ENCODE measurements at regions not wholly inside any gene's neighbourhood (a gene's known extent, or its start where the extent isn't known, plus 50 kb on each side); places are given as distances from the start of the nearest gene placed in this dataset.

GRCh38 chr5:102130890-102131289 is 165.2 kb downstream of the SLCO4C1 start:
- no peak overlapping the region for H3K56ac ChIP-seq (ENCODE audit: low read length)
- no peaks in the 10 kb centered on the region for H3K27me3 ChIP-seq (ENCODE audit: insufficient read depth, low read length, poor library complexity)
- no peak overlapping the region for H3K18ac ChIP-seq (ENCODE audit: low read length)
- H4K8ac ChIP-seq (ENCODE audit: low read depth, low read length): no peak overlapping the region
- no peak overlapping the region for H3K4ac ChIP-seq (ENCODE audit: low read depth, low read length)
- no peak for DNase-seq
- 100% methylated on average over 1 of the region's 3 CpGs for WGBS (ENCODE audit: extremely low coverage, insufficient coverage, low lambda C conversion rate)
- H2BK120ac ChIP-seq (ENCODE audit: low read depth, low read length): no peak overlapping the region
- no peak overlapping the region for H2BK15ac ChIP-seq (replicated peaks; ENCODE audit: low read depth)
- H4K5ac ChIP-seq (ENCODE audit: low read length): no peak overlapping the region
- H3K9ac ChIP-seq (ENCODE audit: low read length): no peak overlapping the region
- H3K79me2 ChIP-seq (ENCODE audit: control insufficient read depth, insufficient read depth, low read length): no peaks in the 10 kb centered on the region
- H3K23ac ChIP-seq (ENCODE audit: low read length): no peak overlapping the region
- H3K4me1 ChIP-seq (ENCODE audit: control insufficient read depth, low read depth, low read length): no peaks in the 10 kb centered on the region
- no peak overlapping the region for H3K27ac ChIP-seq (ENCODE audit: low read depth, low read length)
- no peak overlapping the region for H3K4me2 ChIP-seq (ENCODE audit: low read length)
- no peak overlapping the region for H2AK5ac ChIP-seq (ENCODE audit: low read length)
- no peaks in the 10 kb centered on the region for H3K79me1 ChIP-seq (ENCODE audit: low read length)
- H3K36me3 ChIP-seq (ENCODE audit: control insufficient read depth, insufficient read depth, low read length): no peaks in the 10 kb centered on the region
- H2BK5ac ChIP-seq (ENCODE audit: low read length): no peak overlapping the region
- H3K4me3 ChIP-seq (ENCODE audit: low read length): no peak overlapping the region

GRCh38 chr5:102130386-102130785 is 165.7 kb downstream of the SLCO4C1 start:
- Histone ChIP-seq H2BK120ac (ENCODE audit: low read depth, low read length) (no peak overlapping the region), H4K5ac (ENCODE audit: low read length) (no peak overlapping the region), H3K4me3 (ENCODE audit: low read length) (no peak overlapping the region), H3K23ac (ENCODE audit: low read length) (no peak overlapping the region), H3K9ac (ENCODE audit: low read length) (no peak overlapping the region), H2AK5ac (ENCODE audit: low read length) (no peak overlapping the region), H3K27me3 (ENCODE audit: insufficient read depth, low read length, poor library complexity) (no peaks in the 10 kb centered on the region), H3K27ac (ENCODE audit: low read depth, low read length) (no peak overlapping the region), H2BK5ac (ENCODE audit: low read length) (no peak overlapping the region), H3K36me3 (ENCODE audit: control insufficient read depth, insufficient read depth, low read length) (no peaks in the 10 kb centered on the region), H4K8ac (ENCODE audit: low read depth, low read length) (no peak overlapping the region), H3K4me2 (ENCODE audit: low read length) (no peak overlapping the region), H3K79me1 (ENCODE audit: low read length) (no peaks in the 10 kb centered on the region), H2BK15ac (replicated peaks; ENCODE audit: low read depth) (no peak overlapping the region), H3K18ac (ENCODE audit: low read length) (no peak overlapping the region), H3K79me2 (ENCODE audit: control insufficient read depth, insufficient read depth, low read length) (no peaks in the 10 kb centered on the region), H3K4ac (ENCODE audit: low read depth, low read length) (no peak overlapping the region), H3K56ac (ENCODE audit: low read length) (no peak overlapping the region), H3K4me1 (ENCODE audit: control insufficient read depth, low read depth, low read length) (no peaks in the 10 kb centered on the region)
- no CpG with 5 or more reads among the region's 5 CpGs for WGBS (ENCODE audit: extremely low coverage, insufficient coverage, low lambda C conversion rate)
- no peak for DNase-seq

DNA sequence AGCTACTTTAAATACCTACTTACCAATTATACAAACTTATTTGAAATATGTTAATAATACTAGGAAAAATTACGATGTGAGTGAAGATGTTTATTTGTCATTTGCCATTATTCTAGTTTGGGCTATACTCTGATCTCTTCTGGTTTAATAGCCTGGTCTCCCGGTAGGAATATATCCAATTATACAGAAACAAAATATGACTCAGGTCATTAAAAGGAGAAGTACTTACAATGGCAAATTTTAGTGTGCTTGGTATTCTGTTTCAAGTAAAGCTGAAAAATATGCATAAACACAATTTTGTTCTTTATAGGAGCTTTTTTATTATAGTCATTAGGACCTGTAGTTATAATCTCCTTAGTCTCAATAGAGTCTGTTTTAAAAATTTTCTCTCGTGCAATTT is 176.8 kb downstream of the SLCO4C1 start:
- no peak overlapping the region for H4K5ac ChIP-seq (ENCODE audit: low read length)
- H3K4ac ChIP-seq (ENCODE audit: low read depth, low read length): no peak overlapping the region
- H3K4me2 ChIP-seq (ENCODE audit: low read length): no peak overlapping the region
- H2BK15ac ChIP-seq (replicated peaks; ENCODE audit: low read depth): no peak overlapping the region
- H4K8ac ChIP-seq (ENCODE audit: low read depth, low read length): no peak overlapping the region
- H3K4me1 ChIP-seq (ENCODE audit: control insufficient read depth, low read depth, low read length): peaks cover 2% of the 10 kb centered on the region
- H3K18ac ChIP-seq (ENCODE audit: low read length): no peak overlapping the region
- no peak overlapping the region for H2AK5ac ChIP-seq (ENCODE audit: low read length)
- DNase-seq: no peak
- H3K79me1 ChIP-seq (ENCODE audit: low read length): no peaks in the 10 kb centered on the region
- no peak overlapping the region for H2BK5ac ChIP-seq (ENCODE audit: low read length)
- no peaks in the 10 kb centered on the region for H3K36me3 ChIP-seq (ENCODE audit: control insufficient read depth, insufficient read depth, low read length)
- H3K79me2 ChIP-seq (ENCODE audit: control insufficient read depth, insufficient read depth, low read length): no peaks in the 10 kb centered on the region
- WGBS (ENCODE audit: extremely low coverage, insufficient coverage, low lambda C conversion rate): no CpG with 5 or more reads among the region's 3 CpGs
- no peak overlapping the region for H3K4me3 ChIP-seq (ENCODE audit: low read length)
- no peak overlapping the region for H3K23ac ChIP-seq (ENCODE audit: low read length)
- H3K56ac ChIP-seq (ENCODE audit: low read length): no peak overlapping the region
- H2BK120ac ChIP-seq (ENCODE audit: low read depth, low read length): no peak overlapping the region
- H3K9ac ChIP-seq (ENCODE audit: low read length): no peak overlapping the region
- H3K27ac ChIP-seq (ENCODE audit: low read depth, low read length): no peak overlapping the region
- H3K27me3 ChIP-seq (ENCODE audit: insufficient read depth, low read length, poor library complexity): no peaks in the 10 kb centered on the region

- Histone ChIP-seq H4K8ac (ENCODE audit: low read depth, low read length) (no peak overlapping the region), H3K4ac (ENCODE audit: low read depth, low read length) (no peak overlapping the region), H3K9ac (ENCODE audit: low read length) (no peak overlapping the region), H3K4me3 (ENCODE audit: low read length) (no peak overlapping the region), H3K4me1 (ENCODE audit: control insufficient read depth, low read depth, low read length) (peaks cover 2% of the 10 kb centered on the region), H3K36me3 (ENCODE audit: control insufficient read depth, insufficient read depth, low read length) (no peaks in the 10 kb centered on the region), H2BK5ac (ENCODE audit: low read length) (no peak overlapping the region), H3K23ac (ENCODE audit: low read length) (no peak overlapping the region), H2BK15ac (replicated peaks; ENCODE audit: low read depth) (no peak overlapping the region), H3K79me1 (ENCODE audit: low read length) (no peaks in the 10 kb centered on the region), H3K4me2 (ENCODE audit: low read length) (no peak overlapping the region), H3K79me2 (ENCODE audit: control insufficient read depth, insufficient read depth, low read length) (no peaks in the 10 kb centered on the region), H4K5ac (ENCODE audit: low read length) (no peak overlapping the region), H3K27me3 (ENCODE audit: insufficient read depth, low read length, poor library complexity) (no peaks in the 10 kb centered on the region), H3K56ac (ENCODE audit: low read length) (no peak overlapping the region), H2AK5ac (ENCODE audit: low read length) (no peak overlapping the region), H3K27ac (ENCODE audit: low read depth, low read length) (no peak overlapping the region), H2BK120ac (ENCODE audit: low read depth, low read length) (no peak overlapping the region), H3K18ac (ENCODE audit: low read length) (no peak overlapping the region)
- whole genome bisulfite sequencing (ENCODE audit: extremely low coverage, insufficient coverage, low lambda C conversion rate): no CpG with 5 or more reads among the region's 1 CpG
- no peak for DNase-seq
Measured at GRCh38 chr5:102115736-102116135, 180.3 kb downstream of the SLCO4C1 start.

- no CpG with 5 or more reads among the region's 9 CpGs for WGBS (ENCODE audit: extremely low coverage, insufficient coverage, low lambda C conversion rate)
- H2BK15ac ChIP-seq (replicated peaks; ENCODE audit: low read depth): no peak overlapping the region
- no peak for DNase-seq
- no peak overlapping the region for H4K5ac ChIP-seq (ENCODE audit: low read length)
- no peak overlapping the region for H3K56ac ChIP-seq (ENCODE audit: low read length)
- H3K4me1 ChIP-seq (ENCODE audit: control insufficient read depth, low read depth, low read length): peaks cover 2% of the 10 kb centered on the region
- H2AK5ac ChIP-seq (ENCODE audit: low read length): no peak overlapping the region
- H3K4me2 ChIP-seq (ENCODE audit: low read length): no peak overlapping the region
- no peak overlapping the region for H3K9ac ChIP-seq (ENCODE audit: low read length)
- no peak overlapping the region for H2BK120ac ChIP-seq (ENCODE audit: low read depth, low read length)
- H3K4ac ChIP-seq (ENCODE audit: low read depth, low read length): no peak overlapping the region
- no peak overlapping the region for H3K23ac ChIP-seq (ENCODE audit: low read length)
- no peak overlapping the region for H3K27ac ChIP-seq (ENCODE audit: low read depth, low read length)
- H4K8ac ChIP-seq (ENCODE audit: low read depth, low read length): no peak overlapping the region
- no peak overlapping the region for H3K18ac ChIP-seq (ENCODE audit: low read length)
- no peak overlapping the region for H3K4me3 ChIP-seq (ENCODE audit: low read length)
- no peaks in the 10 kb centered on the region for H3K36me3 ChIP-seq (ENCODE audit: control insufficient read depth, insufficient read depth, low read length)
- no peaks in the 10 kb centered on the region for H3K27me3 ChIP-seq (ENCODE audit: insufficient read depth, low read length, poor library complexity)
- no peak overlapping the region for H2BK5ac ChIP-seq (ENCODE audit: low read length)
- no peaks in the 10 kb centered on the region for H3K79me1 ChIP-seq (ENCODE audit: low read length)
- no peaks in the 10 kb centered on the region for H3K79me2 ChIP-seq (ENCODE audit: control insufficient read depth, insufficient read depth, low read length)
Measured at GRCh38 chr5:102114525-102115069, 181.5 kb downstream of the SLCO4C1 start.

- no CpG with 5 or more reads among the region's 3 CpGs for WGBS (ENCODE audit: extremely low coverage, insufficient coverage, low lambda C conversion rate)
Measured at GRCh38 chr5:102107865-102108264, 188.2 kb downstream of the SLCO4C1 start.

More at GRCh38 chr5:102107865-102108264, 188.2 kb downstream of the SLCO4C1 start:
- Histone ChIP-seq H3K4ac (ENCODE audit: low read depth, low read length) (no peak overlapping the region), H3K18ac (ENCODE audit: low read length) (no peak overlapping the region), H3K56ac (ENCODE audit: low read length) (no peak overlapping the region), H2BK15ac (replicated peaks; ENCODE audit: low read depth) (no peak overlapping the region), H3K36me3 (ENCODE audit: control insufficient read depth, insufficient read depth, low read length) (no peaks in the 10 kb centered on the region), H3K79me2 (ENCODE audit: control insufficient read depth, insufficient read depth, low read length) (no peaks in the 10 kb centered on the region), H4K8ac (ENCODE audit: low read depth, low read length) (no peak overlapping the region), H2BK5ac (ENCODE audit: low read length) (no peak overlapping the region), H3K23ac (ENCODE audit: low read length) (no peak overlapping the region), H3K4me3 (ENCODE audit: low read length) (no peak overlapping the region), H3K27ac (ENCODE audit: low read depth, low read length) (no peak overlapping the region), H2BK120ac (ENCODE audit: low read depth, low read length) (no peak overlapping the region), H3K4me1 (ENCODE audit: control insufficient read depth, low read depth, low read length) (no peaks in the 10 kb centered on the region), H4K5ac (ENCODE audit: low read length) (no peak overlapping the region), H3K4me2 (ENCODE audit: low read length) (no peak overlapping the region), H3K27me3 (ENCODE audit: insufficient read depth, low read length, poor library complexity) (no peaks in the 10 kb centered on the region), H2AK5ac (ENCODE audit: low read length) (no peak overlapping the region), H3K9ac (ENCODE audit: low read length) (no peak overlapping the region), H3K79me1 (ENCODE audit: low read length) (no peaks in the 10 kb centered on the region)
- no peak for DNase-seq

Measured in mesendoderm (in vitro differentiated cells).